ENCODE measurements at regions not wholly inside any gene's neighbourhood (a gene's known extent, or its start where the extent isn't known, plus 50 kb on each side); places are given as distances from the start of the nearest gene placed in this dataset.

DNA sequence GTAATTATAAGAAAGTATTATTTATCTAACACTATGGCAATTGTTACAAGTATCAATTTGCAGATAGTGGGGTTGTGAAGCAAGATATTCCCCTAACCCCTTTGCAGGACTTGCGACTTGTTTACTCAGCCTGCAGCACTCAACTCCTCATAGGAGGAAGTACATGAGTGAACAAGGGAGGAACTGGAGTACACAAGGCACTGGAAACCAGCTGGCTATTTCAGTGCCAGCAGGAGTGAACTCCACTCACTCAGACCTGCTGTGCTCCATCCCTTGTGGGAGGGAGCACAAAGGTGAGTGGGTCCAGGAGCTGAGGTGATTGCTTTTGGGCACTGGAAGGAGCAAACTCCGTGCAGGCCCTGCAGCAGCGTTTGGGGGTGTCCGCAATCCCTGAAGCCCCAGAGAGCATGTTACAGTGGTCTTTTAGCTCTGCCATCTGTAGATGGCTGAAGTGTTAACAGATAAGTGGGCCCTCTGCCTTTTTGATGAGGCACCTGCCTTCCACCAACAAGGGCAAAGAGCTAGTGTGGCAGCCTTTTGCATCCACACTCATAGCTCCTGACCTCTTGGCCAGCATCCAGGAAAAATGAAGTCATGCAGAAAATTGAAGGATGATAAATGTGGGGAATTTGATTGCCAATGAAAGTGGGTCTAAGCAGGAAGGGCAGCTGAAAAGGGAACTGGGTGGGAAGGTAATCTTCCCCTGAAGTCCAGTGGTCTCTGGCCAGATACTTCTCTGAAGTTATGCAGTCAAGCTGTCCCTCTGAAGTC, 802.2 kb upstream of the MIR17HG start:
- TF ChIP-seq CTCF (IDR thresholded peaks at IDR 0.05) (no peak), POLR2A (IDR thresholded peaks at IDR 0.05) (no peak)

All from ovary (tissue), 3 donors.